Sigmoid colon (tissue), 6 donors: ENCODE measurements at regions not wholly inside any gene's neighbourhood (a gene's known extent, or its start where the extent isn't known, plus 50 kb on each side); places are given as distances from the start of the nearest gene placed in this dataset.

Experiments
- DNase-seq: peaks from one replicate; pipeline ENCODE4 v3.0.0-alpha.2; 2019
- H3K27ac ChIP-seq, 4 donors: fragments of 200-600 bp; sonication (generic); one replicate each; pipeline ENCODE4 v1.5.1; 2016 to 2019; ENCODE audit warnings: mild to moderate bottlenecking in 1 of 4
- H3K27me3 ChIP-seq, 3 donors: fragments of 200-600 bp; sonication (generic); one replicate each; pipeline ENCODE4 v1.5.1; 2019; ENCODE audit warnings: mild to moderate bottlenecking in 1 of 3
- H3K36me3 ChIP-seq, 4 donors: fragments of 200-600 bp; sonication (generic); one replicate each; pipeline ENCODE4 v1.5.1; 2016 to 2019
- H3K4me1 ChIP-seq, 4 donors: fragments of 200-600 bp; sonication (generic); one replicate each; pipeline ENCODE4 v1.5.1; 2017 to 2019
- H3K4me3 ChIP-seq, 4 donors: fragments of 200-600 bp; sonication (generic); one replicate each; pipeline ENCODE4 v1.5.1; 2017 to 2019; ENCODE audit warnings: mild to moderate bottlenecking in 2 of 4, moderate library complexity in 1 of 4
- H3K9me3 ChIP-seq, 4 donors: fragments of 200-600 bp in 3 of 4; sonication (generic) in 3 of 4; one replicate each; pipeline versions ENCODE4 v1.5.1 to v1.6.1; 2013 to 2019
- EP300 ChIP-seq, 4 donors: sonication (generic); formaldehyde crosslinking; IDR thresholded peaks; one replicate each; pipeline ENCODE4 v1.6.1; 2017; ENCODE audit warnings: antibody characterized with exemption in 4 of 4
- POLR2A ChIP-seq, 2 donors: fragments of 450-650 bp; IDR thresholded peaks; one replicate each; pipeline ENCODE4 v1.6.1; 2016; ENCODE audit warnings: antibody characterized with exemption in 2 of 2, mild to moderate bottlenecking in 2 of 2, moderate library complexity in 2 of 2
- POLR2AphosphoS5 ChIP-seq, 4 donors: sonication (generic); formaldehyde crosslinking; IDR thresholded peaks; one replicate each; pipeline ENCODE4 v1.6.1; 2017; ENCODE audit warnings: antibody characterized with exemption in 4 of 4
- WGBS, 2 donors: extraction: QIAGEN DNeasy Blood & Tissue Kit; methylation state at CpG; one replicate each; pipeline ENCODE4 v1.1.7; 2013; 5-methylcytosine and 5-hydroxymethylcytosine counted together
- intact Hi-C: fragments of 100-400 bp; cut with DNase I; formaldehyde crosslinking; loops from one replicate; pipeline ENCODE4 v1.15.1; 2023
- TF ChIP-seq, protein P1 (sequence below), 4 experiments: fragments of 450-650 bp in 3 of 4; fragments of 200-600 bp in 1 of 4; IDR thresholded peaks; one replicate each; pipeline ENCODE4 v1.5.1; 2016 to 2019; ENCODE audit warnings: antibody characterized with exemption in 4 of 4, mild to moderate bottlenecking in 3 of 4, moderate library complexity in 2 of 4
- donor health status: healthy with polysubstance abuse.
- donor health status: healthy.

DNA sequence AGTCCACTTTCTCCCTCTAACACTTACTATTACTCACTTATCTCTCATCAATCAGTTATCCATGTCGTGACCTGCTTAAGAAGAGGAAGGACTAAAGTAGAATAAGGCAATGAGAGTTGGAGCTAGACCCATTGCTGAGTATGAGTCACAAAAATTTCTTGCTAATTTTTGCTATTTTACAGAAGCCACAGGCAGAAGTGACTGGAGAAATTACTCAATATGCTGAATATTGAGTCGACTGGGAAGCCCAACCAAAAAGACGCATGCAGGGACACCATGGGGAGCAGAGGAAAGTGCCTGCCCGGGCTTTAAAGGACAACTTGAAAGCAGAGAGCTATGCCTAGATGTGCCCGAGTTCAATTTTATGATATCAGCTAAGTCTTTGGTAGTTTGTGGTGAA lies 115.4 kb upstream of the FOXG1 start:
- no peaks in the 10 kb centered on the region for H3K9me3 ChIP-seq
- WGBS, 2 donors, result 80 to 83% methylated on average over 5 of the region's 5 CpGs
- intact Hi-C loops, result no loop called here

DNA sequence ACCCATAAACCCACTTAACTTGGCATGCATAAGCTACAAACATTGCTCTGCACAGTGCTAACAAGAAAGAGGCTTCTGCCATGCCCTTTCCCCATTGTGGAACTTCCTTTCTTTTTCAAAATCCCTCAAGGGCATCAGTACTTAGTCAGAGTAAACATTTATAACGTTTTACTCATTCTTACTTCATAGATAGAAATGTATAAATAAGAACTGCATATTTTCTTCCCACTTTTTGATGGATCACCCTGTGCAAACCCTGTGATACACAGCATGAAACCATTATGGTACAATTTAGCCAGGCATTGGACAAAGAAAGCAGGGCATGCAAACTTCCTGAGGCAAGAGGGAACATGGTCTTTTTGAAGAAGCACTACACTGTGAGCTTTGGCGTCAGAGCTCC lies 113.8 kb upstream of the FOXG1 start:
- Histone ChIP-seq H3K4me1 (no peaks in the 10 kb centered on the region), H3K27me3 (no peaks in the 10 kb centered on the region), H3K9me3 (no peaks in the 10 kb centered on the region), H3K4me3 (no peak overlapping the region), H3K27ac (no peak overlapping the region), H3K36me3 (no peaks in the 10 kb centered on the region)
- no peak for TF ChIP-seq POLR2AphosphoS5 (IDR thresholded peaks at IDR 0.05)
- TF ChIP-seq, protein P1, sequence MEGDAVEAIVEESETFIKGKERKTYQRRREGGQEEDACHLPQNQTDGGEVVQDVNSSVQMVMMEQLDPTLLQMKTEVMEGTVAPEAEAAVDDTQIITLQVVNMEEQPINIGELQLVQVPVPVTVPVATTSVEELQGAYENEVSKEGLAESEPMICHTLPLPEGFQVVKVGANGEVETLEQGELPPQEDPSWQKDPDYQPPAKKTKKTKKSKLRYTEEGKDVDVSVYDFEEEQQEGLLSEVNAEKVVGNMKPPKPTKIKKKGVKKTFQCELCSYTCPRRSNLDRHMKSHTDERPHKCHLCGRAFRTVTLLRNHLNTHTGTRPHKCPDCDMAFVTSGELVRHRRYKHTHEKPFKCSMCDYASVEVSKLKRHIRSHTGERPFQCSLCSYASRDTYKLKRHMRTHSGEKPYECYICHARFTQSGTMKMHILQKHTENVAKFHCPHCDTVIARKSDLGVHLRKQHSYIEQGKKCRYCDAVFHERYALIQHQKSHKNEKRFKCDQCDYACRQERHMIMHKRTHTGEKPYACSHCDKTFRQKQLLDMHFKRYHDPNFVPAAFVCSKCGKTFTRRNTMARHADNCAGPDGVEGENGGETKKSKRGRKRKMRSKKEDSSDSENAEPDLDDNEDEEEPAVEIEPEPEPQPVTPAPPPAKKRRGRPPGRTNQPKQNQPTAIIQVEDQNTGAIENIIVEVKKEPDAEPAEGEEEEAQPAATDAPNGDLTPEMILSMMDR (IDR thresholded peaks at IDR 0.05), result no peak
- no peak for TF ChIP-seq EP300 (IDR thresholded peaks at IDR 0.05)
- TF ChIP-seq POLR2A (IDR thresholded peaks at IDR 0.05), result no peak
- intact Hi-C loops, result no loop called here
- DNase-seq, result no peak
- WGBS, 2 donors, result 18 to 42% methylated on average over 2 of the region's 2 CpGs

More for the DNA sequence above, 115.4 kb upstream of the FOXG1 start:
- Histone ChIP-seq H3K4me3 (no peak overlapping the region), H3K27me3 (no peaks in the 10 kb centered on the region), H3K4me1 (no peaks in the 10 kb centered on the region), H3K36me3 (no peaks in the 10 kb centered on the region), H3K27ac (no peak overlapping the region)
- TF ChIP-seq POLR2AphosphoS5 (IDR thresholded peaks at IDR 0.05) (no peak), POLR2A (IDR thresholded peaks at IDR 0.05) (no peak), EP300 (IDR thresholded peaks at IDR 0.05) (no peak)
- TF ChIP-seq, protein P1 (IDR thresholded peaks at IDR 0.05), result no peak
- no peak for DNase-seq

DNA sequence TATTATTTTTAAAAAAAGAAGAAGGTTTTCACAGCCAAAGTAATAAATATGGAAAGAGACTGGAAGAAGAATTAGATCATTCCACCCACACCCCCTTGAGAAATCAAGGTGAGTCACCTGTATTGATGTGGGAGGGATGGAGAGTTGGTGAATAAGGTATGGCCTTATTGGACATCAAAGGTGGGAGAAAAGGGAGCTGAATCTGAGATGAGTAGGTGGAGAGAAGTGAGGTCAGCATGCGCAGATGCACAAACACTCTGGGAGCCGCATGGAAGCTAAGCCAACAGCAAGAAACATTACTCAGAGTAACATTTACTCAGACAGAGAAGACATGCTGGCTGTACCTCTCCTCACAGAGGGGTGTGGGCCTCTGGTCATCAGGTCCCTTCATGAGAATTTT lies 113.1 kb upstream of the FOXG1 start:
- H3K27ac ChIP-seq, result no peak overlapping the region
- TF ChIP-seq, protein P1 (IDR thresholded peaks at IDR 0.05), result no peak
- TF ChIP-seq POLR2A (IDR thresholded peaks at IDR 0.05) (no peak), POLR2AphosphoS5 (IDR thresholded peaks at IDR 0.05) (no peak), EP300 (IDR thresholded peaks at IDR 0.05) (no peak)
- H3K27me3 ChIP-seq, result no peaks in the 10 kb centered on the region
- no peak overlapping the region for H3K4me3 ChIP-seq
- no peaks in the 10 kb centered on the region for H3K9me3 ChIP-seq
- H3K36me3 ChIP-seq, result no peaks in the 10 kb centered on the region
- 97 to 98% methylated on average over 2 of the region's 2 CpGs for WGBS, 2 donors
- intact Hi-C loops, result no loop called here
- no peaks in the 10 kb centered on the region for H3K4me1 ChIP-seq
- DNase-seq, result no peak

DNA sequence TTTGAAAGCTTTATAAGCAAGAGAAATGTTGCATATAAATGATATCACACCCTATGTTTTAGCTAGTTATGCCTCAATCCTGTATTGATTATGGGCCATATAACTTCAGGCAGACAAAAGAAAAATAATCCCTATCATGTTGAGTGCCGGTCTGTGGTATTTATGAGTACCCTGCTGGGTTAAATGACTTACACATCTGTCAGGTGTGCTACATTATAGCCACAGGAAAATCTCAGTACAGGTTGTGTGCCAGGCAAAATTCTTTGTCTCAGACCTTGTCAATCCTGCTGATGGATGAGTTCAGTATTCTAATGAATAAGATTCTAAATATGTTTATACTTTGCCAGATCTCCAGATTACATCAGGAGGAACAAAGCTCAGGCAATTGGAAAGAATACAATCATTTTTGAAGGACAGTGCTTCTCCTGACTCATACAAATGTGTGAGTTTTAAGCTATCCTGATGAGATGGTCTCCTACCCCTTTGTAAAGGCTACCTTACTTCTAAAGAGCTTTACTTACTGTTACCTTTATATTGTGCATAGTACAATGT lies 109.8 kb upstream of the FOXG1 start:
- no peak for DNase-seq
- Histone ChIP-seq H3K9me3 (no peaks in the 10 kb centered on the region), H3K4me1 (no peaks in the 10 kb centered on the region), H3K4me3 (no peak overlapping the region), H3K36me3 (no peaks in the 10 kb centered on the region), H3K27me3 (no peaks in the 10 kb centered on the region), H3K27ac (no peak overlapping the region)
- 23 to 64% methylated on average over 1 of the region's 1 CpG for WGBS, 2 donors
- intact Hi-C loops, result no loop called here
- TF ChIP-seq EP300 (IDR thresholded peaks at IDR 0.05) (no peak), POLR2AphosphoS5 (IDR thresholded peaks at IDR 0.05) (no peak), POLR2A (IDR thresholded peaks at IDR 0.05) (no peak)
- TF ChIP-seq, protein P1 (IDR thresholded peaks at IDR 0.05), result no peak

DNA sequence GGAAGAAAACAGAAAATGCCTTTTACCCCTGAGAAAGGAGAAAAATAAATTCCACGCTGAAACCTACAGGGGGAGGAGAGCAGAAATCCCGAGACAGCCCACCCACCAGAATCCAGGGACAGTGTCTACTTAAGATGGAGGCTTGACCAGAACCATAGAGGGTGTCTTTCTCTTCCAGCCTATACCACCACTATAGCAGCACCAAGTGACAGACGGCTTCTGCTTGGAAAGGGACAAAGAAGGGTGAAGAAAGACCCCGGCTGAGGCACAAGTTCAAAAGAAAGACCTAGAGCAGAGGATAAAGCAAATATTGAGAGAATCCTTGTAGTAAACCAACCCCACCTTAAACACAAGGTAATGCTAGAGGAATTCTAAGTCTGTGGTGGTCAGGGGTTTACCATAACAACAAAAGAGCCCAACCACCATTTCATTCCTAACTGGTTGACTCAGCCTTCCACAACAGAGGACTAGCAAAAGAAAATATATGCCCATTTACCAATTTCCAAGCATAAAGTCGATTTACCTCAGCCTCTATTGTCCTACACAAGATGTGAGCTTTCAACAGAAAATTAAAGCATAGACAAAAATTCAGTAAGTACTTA lies 105.3 kb upstream of the FOXG1 start:
- 31 to 51% methylated on average over 5 of the region's 5 CpGs for WGBS, 2 donors
- H3K9me3 ChIP-seq, result no peaks in the 10 kb centered on the region
- intact Hi-C loops, result no loop called here
- H3K4me3 ChIP-seq, result no peak overlapping the region
- no peak for DNase-seq
- H3K27me3 ChIP-seq, result no peaks in the 10 kb centered on the region
- H3K36me3 ChIP-seq, result no peaks in the 10 kb centered on the region
- no peaks in the 10 kb centered on the region for H3K4me1 ChIP-seq
- no peak overlapping the region for H3K27ac ChIP-seq
- TF ChIP-seq POLR2A (IDR thresholded peaks at IDR 0.05) (no peak), EP300 (IDR thresholded peaks at IDR 0.05) (no peak), POLR2AphosphoS5 (IDR thresholded peaks at IDR 0.05) (no peak)
- TF ChIP-seq, protein P1 (IDR thresholded peaks at IDR 0.05), result no peak
